CD4-positive, alpha-beta memory T cell (primary cell): ENCODE measurements at regions not wholly inside any gene's neighbourhood (a gene's known extent, or its start where the extent isn't known, plus 50 kb on each side); places are given as distances from the start of the nearest gene placed in this dataset.
"Not testable (repeated sequence)": the region's sequence is repeated elsewhere in the genome, so short reads cannot be mapped to it uniquely, and the experiment has no call there.

Experiments
- CTCF ChIA-PET: fragments of 350-600 bp; sonication (Branson Sonifier 250); formaldehyde crosslinking; loops from one replicate; lab custom pipeline; 2021; ENCODE audit warnings: inconsistent platforms; ENCODE audit not compliant: partially characterized antibody; lab: Charles Lee
- POLR2A ChIA-PET: fragments of 350-600 bp; sonication (Branson Sonifier 250); formaldehyde crosslinking; loops from one replicate; lab custom pipeline; 2021; ENCODE audit not compliant: partially characterized antibody; lab: Charles Lee
- DNase-seq, 5 donors: peaks; one replicate each; pipeline versions ENCODE4 v3.0.0 to v3.0.0-alpha.2; 2020 to 2022; ENCODE audit warnings: mixed read lengths in 1 of 5
- H3K27ac ChIP-seq: one replicate; pipeline ENCODE4 v1.7.0; 2013; ENCODE audit warnings: low read depth, low read length
- H3K27me3 ChIP-seq: 2 replicates; pipeline ENCODE4 v1.7.0; 2013; ENCODE audit warnings: mild to moderate bottlenecking, low read length, moderate library complexity; ENCODE audit not compliant: insufficient read depth
- H3K36me3 ChIP-seq: 2 replicates; pipeline ENCODE4 v1.7.0; 2013; ENCODE audit warnings: mild to moderate bottlenecking, low read length, moderate library complexity; ENCODE audit not compliant: insufficient read depth
- H3K4me1 ChIP-seq: 2 replicates; pipeline ENCODE4 v1.7.0; 2013; ENCODE audit warnings: mild to moderate bottlenecking, low read length, moderate library complexity; ENCODE audit not compliant: insufficient read depth
- H3K4me3 ChIP-seq, 2 donors: one replicate each; pipeline ENCODE4 v1.7.0; 2013; ENCODE audit warnings: low read length in 2 of 2, mild to moderate bottlenecking in 1 of 2
- H3K9me3 ChIP-seq, 2 donors: one replicate each; pipeline ENCODE4 v1.7.0; 2013; ENCODE audit warnings: low read length in 2 of 2, control low read depth in 1 of 2; ENCODE audit not compliant: control insufficient read depth in 1 of 2
- H3K27ac Mint-ChIP-seq, 7 donors: one replicate each; pipeline ENCODE4 v1.8.0; 2020 to 2021; ENCODE audit warnings: mixed read lengths in 7 of 7, mild to moderate bottlenecking in 6 of 7, inconsistent platforms in 3 of 7, moderate library complexity in 3 of 7
- H3K27me3 Mint-ChIP-seq, 2 donors: one replicate each; pipeline ENCODE4 v1.8.0; 2020 to 2021; ENCODE audit warnings: mixed read lengths in 2 of 2
- H3K36me3 Mint-ChIP-seq, 2 donors: one replicate each; pipeline ENCODE4 v1.8.0; 2020 to 2021; ENCODE audit warnings: mixed read lengths in 2 of 2, inconsistent platforms in 1 of 2, mild to moderate bottlenecking in 1 of 2
- H3K4me1 Mint-ChIP-seq, 4 donors: one replicate each; pipeline ENCODE4 v1.8.0; 2020 to 2021; ENCODE audit warnings: mixed read lengths in 4 of 4, mild to moderate bottlenecking in 1 of 4
- H3K4me3 Mint-ChIP-seq, 8 donors: one replicate each; pipeline ENCODE4 v1.8.0; 2020 to 2021; ENCODE audit warnings: mixed read lengths in 8 of 8, mild to moderate bottlenecking in 7 of 8, moderate library complexity in 6 of 8, inconsistent platforms in 3 of 8
- H3K9me3 Mint-ChIP-seq, 8 donors: one replicate each; pipeline ENCODE4 v1.8.0; 2020 to 2021; ENCODE audit warnings: mixed read lengths in 8 of 8, mild to moderate bottlenecking in 5 of 8, inconsistent platforms in 3 of 8, moderate library complexity in 1 of 8
- intact Hi-C: fragments of 100-400 bp; cut with micrococcal nuclease; formaldehyde crosslinking; loops from one replicate; pipeline ENCODE4 v1.15.1; 2023

DNA sequence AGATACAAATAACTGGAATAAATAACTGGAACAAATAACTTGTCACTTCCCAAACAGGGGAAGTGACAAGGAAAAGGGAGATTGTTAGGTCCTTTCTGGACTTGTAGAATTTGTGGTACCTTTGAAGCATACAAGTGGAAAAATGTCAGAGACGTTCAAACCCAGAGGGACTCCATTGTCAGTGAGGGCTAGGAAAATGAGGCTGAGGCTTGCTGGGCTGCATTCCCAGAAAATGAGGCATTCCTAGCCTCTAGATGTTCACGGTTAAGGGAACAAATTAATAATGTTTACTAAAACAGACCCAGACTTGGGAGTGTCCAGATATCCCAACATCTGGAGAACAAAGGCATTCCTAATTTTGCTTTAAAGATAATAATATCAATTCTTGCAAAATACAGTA lies 1158.0 kb downstream of the PCDH9 start:
- H3K4me1 Mint-ChIP-seq, H3K4me3 ChIP-seq, intact Hi-C loops, H3K27me3 Mint-ChIP-seq, H3K36me3 Mint-ChIP-seq, H3K27ac ChIP-seq, POLR2A ChIA-PET, H3K4me1 ChIP-seq, H3K27me3 ChIP-seq, H3K36me3 ChIP-seq, H3K9me3 ChIP-seq, DNase-seq, H3K4me3 Mint-ChIP-seq, H3K27ac Mint-ChIP-seq, CTCF ChIA-PET: not testable (repeated sequence)
- peaks cover 0 to 12% (median 7%) of the 10 kb centered on the region in 8 donors for H3K9me3 Mint-ChIP-seq

DNA sequence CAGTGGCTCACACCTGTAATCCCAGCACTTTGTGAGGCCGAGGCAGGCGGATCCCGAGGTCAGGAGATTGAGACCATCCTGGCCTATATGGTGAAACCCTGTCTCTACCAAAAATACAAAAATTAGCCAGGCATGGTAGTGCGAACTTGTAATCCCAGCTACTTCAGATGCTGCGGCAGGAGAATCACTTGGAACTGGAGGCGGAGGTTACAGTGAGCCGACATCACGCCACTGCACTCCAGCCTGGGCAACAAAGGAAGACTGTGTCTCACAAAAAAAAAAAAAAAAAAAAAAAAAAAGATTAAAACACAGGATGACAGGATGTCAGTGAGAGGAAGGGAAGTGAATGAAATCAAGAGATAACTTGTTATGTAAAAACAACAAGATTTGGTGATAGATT lies 1158.5 kb downstream of the PCDH9 start:
- Mint-ChIP-seq H3K9me3 (peaks cover 0 to 12% (median 7%) of the 10 kb centered on the region in 8 donors), H3K4me3 (no peak overlapping the region), H3K27ac (no peak overlapping the region), H3K4me1 (no peaks in the 10 kb centered on the region), H3K36me3 (no peaks in the 10 kb centered on the region), H3K27me3 (no peaks in the 10 kb centered on the region)
- peak in 1 of 5 donors; percentile 13 for DNase-seq
- Histone ChIP-seq H3K27me3 (no peaks in the 10 kb centered on the region), H3K36me3 (no peaks in the 10 kb centered on the region), H3K27ac (no peak overlapping the region), H3K4me3 (no peak overlapping the region), H3K4me1 (no peaks in the 10 kb centered on the region), H3K9me3 (no peaks in the 10 kb centered on the region)
- intact Hi-C loops = no loop called here
- CTCF ChIA-PET = no interaction called here
- POLR2A ChIA-PET = no interaction called here

DNA sequence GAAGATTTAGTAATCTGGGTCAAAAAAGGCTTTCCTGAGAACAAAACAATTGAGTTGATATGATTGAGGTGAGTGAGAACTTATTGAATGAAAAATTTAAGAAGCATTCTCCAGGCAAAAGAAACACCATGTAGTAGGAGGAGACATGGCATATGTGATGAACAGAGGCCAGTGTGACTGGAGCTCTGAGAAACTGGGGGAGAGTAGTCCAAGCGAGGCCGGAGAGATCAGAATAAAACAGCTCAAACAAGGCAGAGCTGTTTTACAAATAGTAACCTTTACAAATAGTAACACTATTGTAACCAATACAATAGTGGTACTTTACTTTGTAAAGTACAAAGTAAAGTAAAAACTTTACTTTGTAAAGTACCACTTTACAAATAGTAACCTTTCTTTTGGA lies 1159.1 kb downstream of the PCDH9 start:
- CTCF ChIA-PET = no interaction called here
- H3K27me3 Mint-ChIP-seq = no peaks in the 10 kb centered on the region

DNA sequence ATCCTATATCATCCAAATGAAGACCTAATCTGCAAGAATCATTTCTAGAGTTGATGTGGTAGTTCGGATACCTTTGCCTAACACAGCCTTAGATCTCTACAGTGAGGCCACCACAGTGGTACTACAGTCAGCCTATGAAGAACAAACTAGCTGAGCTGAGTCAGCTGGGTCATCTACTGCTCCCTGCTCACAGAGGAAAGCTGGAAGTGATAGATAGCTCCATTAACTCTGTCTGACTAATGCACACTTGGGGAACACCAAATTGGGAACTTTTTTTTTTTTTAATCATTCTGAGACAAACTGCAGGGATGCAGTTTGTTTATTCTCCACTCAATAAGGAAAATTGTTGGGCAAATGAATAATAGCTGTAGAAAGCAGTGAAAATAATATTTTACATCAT lies 1160.6 kb downstream of the PCDH9 start:
- intact Hi-C loops = no loop called here
- ChIA-PET CTCF (no interaction called here), POLR2A (no interaction called here)
- Histone ChIP-seq H3K27me3 (no peaks in the 10 kb centered on the region), H3K27ac (no peak overlapping the region), H3K4me3 (no peak overlapping the region), H3K36me3 (no peaks in the 10 kb centered on the region), H3K9me3 (no peaks in the 10 kb centered on the region), H3K4me1 (no peaks in the 10 kb centered on the region)
- no peak overlapping the region for H3K27ac Mint-ChIP-seq
- no peak for DNase-seq
- no peaks in the 10 kb centered on the region for H3K36me3 Mint-ChIP-seq
- H3K27me3 Mint-ChIP-seq = no peaks in the 10 kb centered on the region
- no peak overlapping the region for H3K4me3 Mint-ChIP-seq
- peaks cover 0 to 12% (median 4%) of the 10 kb centered on the region in 8 donors for H3K9me3 Mint-ChIP-seq
- no peaks in the 10 kb centered on the region for H3K4me1 Mint-ChIP-seq

More for the DNA sequence above, 1159.1 kb downstream of the PCDH9 start:
- H3K9me3 Mint-ChIP-seq = peaks cover 0 to 12% (median 4%) of the 10 kb centered on the region in 8 donors
- Histone ChIP-seq H3K4me3 (no peak overlapping the region), H3K9me3 (no peaks in the 10 kb centered on the region), H3K36me3 (no peaks in the 10 kb centered on the region), H3K27me3 (no peaks in the 10 kb centered on the region), H3K4me1 (no peaks in the 10 kb centered on the region), H3K27ac (no peak overlapping the region)
- POLR2A ChIA-PET = no interaction called here
- no peaks in the 10 kb centered on the region for H3K36me3 Mint-ChIP-seq
- H3K27ac Mint-ChIP-seq = no peak overlapping the region
- no peaks in the 10 kb centered on the region for H3K4me1 Mint-ChIP-seq
- DNase-seq = peak in 1 of 5 donors; percentile 37
- no peak overlapping the region for H3K4me3 Mint-ChIP-seq
- intact Hi-C loops = no loop called here

DNA sequence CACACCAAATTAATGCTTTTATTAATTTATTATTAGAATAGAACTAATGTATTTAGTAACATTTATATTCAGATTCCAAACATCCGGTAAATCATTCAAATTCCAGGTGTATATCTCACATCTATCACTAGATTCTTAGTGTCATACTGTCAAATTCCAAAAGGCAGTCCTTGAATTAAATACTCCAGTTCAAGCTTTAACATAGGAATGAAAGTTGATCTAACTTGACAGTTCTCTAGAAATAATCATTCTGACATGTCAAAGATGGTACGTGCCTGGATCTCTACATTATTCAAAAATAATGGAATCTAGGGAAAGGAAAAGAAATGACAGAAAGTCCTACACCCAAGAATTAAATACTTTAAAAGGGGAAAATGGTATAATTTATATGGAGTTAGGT lies 1161.5 kb downstream of the PCDH9 start:
- no peak overlapping the region for H3K4me3 Mint-ChIP-seq
- peaks cover 0 to 10% (median 4%) of the 10 kb centered on the region in 8 donors for H3K9me3 Mint-ChIP-seq
- H3K36me3 Mint-ChIP-seq = no peaks in the 10 kb centered on the region
- H3K9me3 ChIP-seq = no peaks in the 10 kb centered on the region
- H3K27me3 Mint-ChIP-seq = no peaks in the 10 kb centered on the region
- POLR2A ChIA-PET = no interaction called here
- DNase-seq = no peak
- intact Hi-C loops = no loop called here
- H3K4me3 ChIP-seq = no peak overlapping the region
- H3K27me3 ChIP-seq = no peaks in the 10 kb centered on the region
- CTCF ChIA-PET = no interaction called here
- no peak overlapping the region for H3K27ac Mint-ChIP-seq
- no peaks in the 10 kb centered on the region for H3K4me1 ChIP-seq
- H3K36me3 ChIP-seq = no peaks in the 10 kb centered on the region
- no peak overlapping the region for H3K27ac ChIP-seq
- no peaks in the 10 kb centered on the region for H3K4me1 Mint-ChIP-seq

DNA sequence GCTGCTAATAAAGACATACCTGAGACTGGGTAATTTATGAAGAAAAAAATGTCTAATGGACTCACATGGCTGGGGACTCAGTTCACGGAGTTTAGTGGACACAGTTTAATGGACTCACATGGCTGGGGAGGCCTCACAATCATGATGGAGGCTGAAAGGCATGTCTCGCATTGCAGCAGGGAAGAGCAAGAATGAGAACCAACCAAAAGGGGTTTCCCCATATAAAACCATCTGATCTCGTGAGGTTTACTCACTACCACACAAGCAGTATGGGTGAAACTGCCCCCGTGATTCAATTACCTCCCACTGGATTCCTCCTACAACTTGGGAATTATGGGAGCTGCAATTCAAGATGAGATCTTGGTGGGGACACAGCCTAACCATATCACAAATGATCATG lies 1181.2 kb downstream of the PCDH9 start:
- Mint-ChIP-seq H3K27ac (no peak overlapping the region), H3K4me3 (no peak overlapping the region), H3K27me3 (no peaks in the 10 kb centered on the region), H3K36me3 (no peaks in the 10 kb centered on the region), H3K9me3 (peaks cover 0 to 20% (median 5%) of the 10 kb centered on the region in 8 donors), H3K4me1 (no peaks in the 10 kb centered on the region)
- Histone ChIP-seq H3K4me1 (no peaks in the 10 kb centered on the region), H3K4me3 (no peak overlapping the region), H3K27ac (no peak overlapping the region), H3K27me3 (no peaks in the 10 kb centered on the region), H3K9me3 (no peaks in the 10 kb centered on the region), H3K36me3 (no peaks in the 10 kb centered on the region)
- no peak for DNase-seq
- intact Hi-C loops = no loop called here
- ChIA-PET POLR2A (no interaction called here), CTCF (no interaction called here)

DNA sequence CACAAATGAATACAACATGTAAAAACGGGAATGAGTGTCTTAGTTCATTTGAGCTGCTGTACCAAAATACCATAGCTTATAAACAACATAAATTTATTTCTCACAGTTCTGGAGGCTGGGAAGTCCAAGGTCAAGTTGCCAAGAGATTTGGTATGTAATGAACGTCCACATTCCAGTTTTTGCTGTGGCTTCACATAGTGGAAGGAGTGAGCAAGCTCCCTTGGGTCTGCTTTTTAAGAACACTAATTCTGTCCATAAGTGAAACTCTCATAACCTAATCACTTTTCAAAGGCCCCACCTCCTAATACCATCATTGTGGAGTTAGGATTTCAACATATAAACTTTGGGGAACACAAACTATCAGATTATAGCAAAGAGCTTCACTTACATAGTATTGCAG lies 1189.6 kb downstream of the PCDH9 start:
- CTCF ChIA-PET = interaction anchor here (0.5 kb wide), 1 partner anchor 472 kb away, joined by 3 read pairs; no protein-coding TSS in a partner anchor

DNA sequence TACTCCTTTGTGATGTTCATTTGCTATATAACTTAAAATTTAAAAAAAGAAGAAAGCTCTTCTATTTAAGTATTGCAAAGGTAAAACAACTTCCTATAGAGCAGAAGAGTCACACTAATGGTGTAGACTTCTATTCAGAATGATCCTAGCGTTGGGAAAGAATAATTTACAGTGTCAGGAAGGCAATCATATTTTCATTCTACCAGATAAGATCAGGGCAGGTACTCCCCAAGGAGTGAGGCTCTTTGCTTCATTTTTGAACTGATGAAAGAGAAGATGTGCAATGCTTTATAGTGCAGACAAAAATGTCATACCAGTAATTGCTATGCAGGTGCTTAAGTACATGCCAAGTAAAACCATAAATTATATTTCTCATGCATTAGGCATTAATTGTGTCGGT lies 1193.0 kb downstream of the PCDH9 start:
- DNase-seq = no peak
- Histone ChIP-seq H3K27me3 (no peaks in the 10 kb centered on the region), H3K27ac (no peak overlapping the region), H3K4me3 (no peak overlapping the region), H3K9me3 (no peaks in the 10 kb centered on the region), H3K4me1 (no peaks in the 10 kb centered on the region), H3K36me3 (no peaks in the 10 kb centered on the region)
- no peaks in the 10 kb centered on the region for H3K4me1 Mint-ChIP-seq
- POLR2A ChIA-PET = no interaction called here
- H3K9me3 Mint-ChIP-seq = peaks cover 0 to 11% (median 4%) of the 10 kb centered on the region in 8 donors
- H3K4me3 Mint-ChIP-seq = no peak overlapping the region
- intact Hi-C loops = no loop called here
- no peaks in the 10 kb centered on the region for H3K27me3 Mint-ChIP-seq
- CTCF ChIA-PET = no interaction called here
- H3K27ac Mint-ChIP-seq = no peak overlapping the region
- no peaks in the 10 kb centered on the region for H3K36me3 Mint-ChIP-seq

More for the DNA sequence above, 1189.6 kb downstream of the PCDH9 start:
- Mint-ChIP-seq H3K27ac (no peak overlapping the region), H3K4me1 (no peaks in the 10 kb centered on the region), H3K36me3 (no peaks in the 10 kb centered on the region), H3K4me3 (no peak overlapping the region), H3K27me3 (no peaks in the 10 kb centered on the region), H3K9me3 (peaks cover 0 to 13% (median 6%) of the 10 kb centered on the region in 8 donors)
- no peak overlapping the region for H3K4me3 ChIP-seq
- H3K36me3 ChIP-seq = no peaks in the 10 kb centered on the region
- no peak overlapping the region for H3K27ac ChIP-seq
- intact Hi-C loops = no loop called here
- POLR2A ChIA-PET = no interaction called here
- no peak for DNase-seq
- H3K9me3 ChIP-seq = no peaks in the 10 kb centered on the region
- no peaks in the 10 kb centered on the region for H3K27me3 ChIP-seq
- no peaks in the 10 kb centered on the region for H3K4me1 ChIP-seq
